ENCODE measurements at regions not wholly inside any gene's neighbourhood (a gene's known extent, or its start where the extent isn't known, plus 50 kb on each side); places are given as distances from the start of the nearest gene placed in this dataset.

- Histone ChIP-seq H3K4ac (ENCODE audit: low read length) (no peak overlapping the region), H3K9me3 (replicated peaks in 1 of 2; ENCODE audit: control insufficient read depth in 2 of 2, insufficient read depth in 1 of 2, low read depth in 1 of 2, low read length in 2 of 2) (no peaks in the 10 kb centered on the region), H2AFZ (ENCODE audit: low read length) (no peak overlapping the region), H2AK5ac (ENCODE audit: low read depth, low read length) (no peak overlapping the region), H3K23ac (ENCODE audit: low read depth, low read length, poor library complexity) (no peak overlapping the region), H3K79me1 (ENCODE audit: low read depth, low read length) (no peaks in the 10 kb centered on the region), H2BK120ac (ENCODE audit: low read depth, low read length) (no peak overlapping the region), H2BK15ac (ENCODE audit: low read length) (no peak overlapping the region), H3K4me3 (ENCODE audit: low read length in 2 of 2) (no peak overlapping the region), H3K36me3 (replicated peaks in 1 of 2; ENCODE audit: control insufficient read depth in 2 of 2, insufficient read depth in 2 of 2, low read length in 2 of 2) (no peaks in the 10 kb centered on the region), H4K91ac (ENCODE audit: low read depth, low read length, poor library complexity) (no peak overlapping the region), H3K14ac (ENCODE audit: low read length) (no peak overlapping the region), H2BK5ac (ENCODE audit: low read length) (no peak overlapping the region), H3K27me3 (ENCODE audit: control insufficient read depth in 3 of 3, insufficient read depth in 3 of 3, low read depth in 1 of 3, low read length in 3 of 3) (peaks cover 0 to 7% (median 0%) of the 10 kb centered on the region in 3 experiments), H3K4me1 (ENCODE audit: control insufficient read depth in 2 of 2, insufficient read depth in 1 of 2, low read depth in 1 of 2, low read length in 2 of 2) (no peaks in the 10 kb centered on the region), H3K4me2 (ENCODE audit: insufficient read depth, low read length, poor library complexity, severe bottlenecking) (no peak overlapping the region), H4K8ac (ENCODE audit: low read depth, low read length) (no peak overlapping the region), H3K9ac (ENCODE audit: low read depth, low read length, poor library complexity) (no peak overlapping the region), H3K27ac (replicated peaks; ENCODE audit: low read length) (no peak overlapping the region), H2BK12ac (ENCODE audit: low read length) (no peak overlapping the region), H3K18ac (ENCODE audit: low read length) (no peak overlapping the region)
- no peak for DNase-seq (ENCODE audit: low spot score)
Measured at GRCh38 chr2:70397186-70397585, 95.3 kb upstream of the FAM136A start.

- no peak overlapping the region for H3K23ac ChIP-seq (ENCODE audit: low read depth, low read length, poor library complexity)
- no peaks in the 10 kb centered on the region for H3K79me1 ChIP-seq (ENCODE audit: low read depth, low read length)
- H3K18ac ChIP-seq (ENCODE audit: low read length): no peak overlapping the region
- H2BK12ac ChIP-seq (ENCODE audit: low read length): no peak overlapping the region
- no peak overlapping the region for H3K4me3 ChIP-seq (ENCODE audit: low read length in 2 of 2)
- H4K91ac ChIP-seq (ENCODE audit: low read depth, low read length, poor library complexity): no peak overlapping the region
- H2BK15ac ChIP-seq (ENCODE audit: low read length): no peak overlapping the region
- no peak overlapping the region for H2BK5ac ChIP-seq (ENCODE audit: low read length)
- no peak overlapping the region for H3K4ac ChIP-seq (ENCODE audit: low read length)
- no peaks in the 10 kb centered on the region for H3K36me3 ChIP-seq (replicated peaks in 1 of 2; ENCODE audit: control insufficient read depth in 2 of 2, insufficient read depth in 2 of 2, low read length in 2 of 2)
- H4K8ac ChIP-seq (ENCODE audit: low read depth, low read length): no peak overlapping the region
- H2AFZ ChIP-seq (ENCODE audit: low read length): no peak overlapping the region
- H3K14ac ChIP-seq (ENCODE audit: low read length): no peak overlapping the region
- H2BK120ac ChIP-seq (ENCODE audit: low read depth, low read length): no peak overlapping the region
- no peak overlapping the region for H3K4me2 ChIP-seq (ENCODE audit: insufficient read depth, low read length, poor library complexity, severe bottlenecking)
- no CpG with 5 or more reads among the region's 5 CpGs for WGBS, 2 donors (ENCODE audit: extremely low coverage in 2 of 2, insufficient read length in 2 of 2, insufficient replicate concordance in 1 of 2)
- DNase-seq (ENCODE audit: low spot score): no peak
- H3K9me3 ChIP-seq (replicated peaks in 1 of 2; ENCODE audit: control insufficient read depth in 2 of 2, insufficient read depth in 1 of 2, low read depth in 1 of 2, low read length in 2 of 2): no peaks in the 10 kb centered on the region
- no peaks in the 10 kb centered on the region for H3K4me1 ChIP-seq (ENCODE audit: control insufficient read depth in 2 of 2, insufficient read depth in 1 of 2, low read depth in 1 of 2, low read length in 2 of 2)
- no peak overlapping the region for H3K9ac ChIP-seq (ENCODE audit: low read depth, low read length, poor library complexity)
- peaks cover 0 to 7% (median 0%) of the 10 kb centered on the region in 3 experiments for H3K27me3 ChIP-seq (ENCODE audit: control insufficient read depth in 3 of 3, insufficient read depth in 3 of 3, low read depth in 1 of 3, low read length in 3 of 3)
- no peak overlapping the region for H2AK5ac ChIP-seq (ENCODE audit: low read depth, low read length)
- no peak overlapping the region for H3K27ac ChIP-seq (replicated peaks; ENCODE audit: low read length)
Measured at GRCh38 chr2:70396612-70397011, 94.7 kb upstream of the FAM136A start.

GRCh38 chr2:70393881-70394280 lies 92.0 kb upstream of the FAM136A start:
- no peak overlapping the region for H2AK5ac ChIP-seq (ENCODE audit: low read depth, low read length)

GRCh38 chr2:70391988-70392387 lies 90.1 kb upstream of the FAM136A start:
- no peak overlapping the region for H4K8ac ChIP-seq (ENCODE audit: low read depth, low read length)
- H3K23ac ChIP-seq (ENCODE audit: low read depth, low read length, poor library complexity): no peak overlapping the region
- no peak overlapping the region for H3K18ac ChIP-seq (ENCODE audit: low read length)
- H2BK120ac ChIP-seq (ENCODE audit: low read depth, low read length): no peak overlapping the region
- DNase-seq (ENCODE audit: low spot score): no peak
- H4K91ac ChIP-seq (ENCODE audit: low read depth, low read length, poor library complexity): no peak overlapping the region
- H3K79me1 ChIP-seq (ENCODE audit: low read depth, low read length): no peaks in the 10 kb centered on the region
- H3K27me3 ChIP-seq (ENCODE audit: control insufficient read depth in 3 of 3, insufficient read depth in 3 of 3, low read depth in 1 of 3, low read length in 3 of 3): peaks cover 0 to 17% (median 0%) of the 10 kb centered on the region in 3 experiments
- no peak overlapping the region for H3K4me3 ChIP-seq (ENCODE audit: low read length in 2 of 2)
- H2BK5ac ChIP-seq (ENCODE audit: low read length): no peak overlapping the region
- no CpG with 5 or more reads among the region's 1 CpG for whole genome bisulfite sequencing, 2 donors (ENCODE audit: extremely low coverage in 2 of 2, insufficient read length in 2 of 2, insufficient replicate concordance in 1 of 2)
- no peaks in the 10 kb centered on the region for H3K9me3 ChIP-seq (replicated peaks in 1 of 2; ENCODE audit: control insufficient read depth in 2 of 2, insufficient read depth in 1 of 2, low read depth in 1 of 2, low read length in 2 of 2)
- H3K36me3 ChIP-seq (replicated peaks in 1 of 2; ENCODE audit: control insufficient read depth in 2 of 2, insufficient read depth in 2 of 2, low read length in 2 of 2): no peaks in the 10 kb centered on the region
- H2BK15ac ChIP-seq (ENCODE audit: low read length): no peak overlapping the region
- no peak overlapping the region for H3K4ac ChIP-seq (ENCODE audit: low read length)
- H3K27ac ChIP-seq (replicated peaks; ENCODE audit: low read length): no peak overlapping the region
- no peak overlapping the region for H3K4me2 ChIP-seq (ENCODE audit: insufficient read depth, low read length, poor library complexity, severe bottlenecking)
- H2AFZ ChIP-seq (ENCODE audit: low read length): no peak overlapping the region
- no peak overlapping the region for H2BK12ac ChIP-seq (ENCODE audit: low read length)
- no peaks in the 10 kb centered on the region for H3K4me1 ChIP-seq (ENCODE audit: control insufficient read depth in 2 of 2, insufficient read depth in 1 of 2, low read depth in 1 of 2, low read length in 2 of 2)
- H2AK5ac ChIP-seq (ENCODE audit: low read depth, low read length): no peak overlapping the region
- H3K9ac ChIP-seq (ENCODE audit: low read depth, low read length, poor library complexity): no peak overlapping the region
- no peak overlapping the region for H3K14ac ChIP-seq (ENCODE audit: low read length)

More at GRCh38 chr2:70393881-70394280, 92.0 kb upstream of the FAM136A start:
- DNase-seq (ENCODE audit: low spot score): no peak
- no peak overlapping the region for H3K27ac ChIP-seq (replicated peaks; ENCODE audit: low read length)
- no peak overlapping the region for H2AFZ ChIP-seq (ENCODE audit: low read length)
- no peak overlapping the region for H3K23ac ChIP-seq (ENCODE audit: low read depth, low read length, poor library complexity)
- no peaks in the 10 kb centered on the region for H3K79me1 ChIP-seq (ENCODE audit: low read depth, low read length)
- no peak overlapping the region for H3K9ac ChIP-seq (ENCODE audit: low read depth, low read length, poor library complexity)
- H4K91ac ChIP-seq (ENCODE audit: low read depth, low read length, poor library complexity): no peak overlapping the region
- H3K18ac ChIP-seq (ENCODE audit: low read length): no peak overlapping the region
- H2BK12ac ChIP-seq (ENCODE audit: low read length): no peak overlapping the region
- no peak overlapping the region for H2BK15ac ChIP-seq (ENCODE audit: low read length)
- H3K14ac ChIP-seq (ENCODE audit: low read length): no peak overlapping the region
- H3K9me3 ChIP-seq (replicated peaks in 1 of 2; ENCODE audit: control insufficient read depth in 2 of 2, insufficient read depth in 1 of 2, low read depth in 1 of 2, low read length in 2 of 2): no peaks in the 10 kb centered on the region
- no CpG with 5 or more reads among the region's 3 CpGs for WGBS, 2 donors (ENCODE audit: extremely low coverage in 2 of 2, insufficient read length in 2 of 2, insufficient replicate concordance in 1 of 2)
- H2BK5ac ChIP-seq (ENCODE audit: low read length): no peak overlapping the region
- no peak overlapping the region for H3K4me2 ChIP-seq (ENCODE audit: insufficient read depth, low read length, poor library complexity, severe bottlenecking)
- H2BK120ac ChIP-seq (ENCODE audit: low read depth, low read length): no peak overlapping the region
- H4K8ac ChIP-seq (ENCODE audit: low read depth, low read length): no peak overlapping the region
- H3K27me3 ChIP-seq (ENCODE audit: control insufficient read depth in 3 of 3, insufficient read depth in 3 of 3, low read depth in 1 of 3, low read length in 3 of 3): peaks cover 0 to 12% (median 0%) of the 10 kb centered on the region in 3 experiments
- no peak overlapping the region for H3K4ac ChIP-seq (ENCODE audit: low read length)
- no peaks in the 10 kb centered on the region for H3K36me3 ChIP-seq (replicated peaks in 1 of 2; ENCODE audit: control insufficient read depth in 2 of 2, insufficient read depth in 2 of 2, low read length in 2 of 2)
- H3K4me1 ChIP-seq (ENCODE audit: control insufficient read depth in 2 of 2, insufficient read depth in 1 of 2, low read depth in 1 of 2, low read length in 2 of 2): no peaks in the 10 kb centered on the region
- H3K4me3 ChIP-seq (ENCODE audit: low read length in 2 of 2): no peak overlapping the region
